ENCODE measurements at regions not wholly inside any gene's neighbourhood (a gene's known extent, or its start where the extent isn't known, plus 50 kb on each side); places are given as distances from the start of the nearest gene placed in this dataset.

GRCh38 chr2:81648370-81648769 is 1343.8 kb upstream of the LRRTM1 start:
- H3K79me2 ChIP-seq (ENCODE audit: insufficient read depth, low read length), result no peaks in the 10 kb centered on the region
- no peaks in the 10 kb centered on the region for H3K4me1 ChIP-seq (ENCODE audit: insufficient read depth, low read length, poor library complexity, severe bottlenecking)
- H3K36me3 ChIP-seq (ENCODE audit: insufficient read depth, low read length), result no peaks in the 10 kb centered on the region
- no peak overlapping the region for H3K9ac ChIP-seq (ENCODE audit: low read depth, low read length, poor library complexity, severe bottlenecking)
- no peak overlapping the region for H2AFZ ChIP-seq (ENCODE audit: low read length)
- TF ChIP-seq EZH2phosphoT487 (IDR thresholded peaks at IDR 0.05; ENCODE audit: borderline replicate concordance), result no peak
- TF ChIP-seq, protein P1, sequence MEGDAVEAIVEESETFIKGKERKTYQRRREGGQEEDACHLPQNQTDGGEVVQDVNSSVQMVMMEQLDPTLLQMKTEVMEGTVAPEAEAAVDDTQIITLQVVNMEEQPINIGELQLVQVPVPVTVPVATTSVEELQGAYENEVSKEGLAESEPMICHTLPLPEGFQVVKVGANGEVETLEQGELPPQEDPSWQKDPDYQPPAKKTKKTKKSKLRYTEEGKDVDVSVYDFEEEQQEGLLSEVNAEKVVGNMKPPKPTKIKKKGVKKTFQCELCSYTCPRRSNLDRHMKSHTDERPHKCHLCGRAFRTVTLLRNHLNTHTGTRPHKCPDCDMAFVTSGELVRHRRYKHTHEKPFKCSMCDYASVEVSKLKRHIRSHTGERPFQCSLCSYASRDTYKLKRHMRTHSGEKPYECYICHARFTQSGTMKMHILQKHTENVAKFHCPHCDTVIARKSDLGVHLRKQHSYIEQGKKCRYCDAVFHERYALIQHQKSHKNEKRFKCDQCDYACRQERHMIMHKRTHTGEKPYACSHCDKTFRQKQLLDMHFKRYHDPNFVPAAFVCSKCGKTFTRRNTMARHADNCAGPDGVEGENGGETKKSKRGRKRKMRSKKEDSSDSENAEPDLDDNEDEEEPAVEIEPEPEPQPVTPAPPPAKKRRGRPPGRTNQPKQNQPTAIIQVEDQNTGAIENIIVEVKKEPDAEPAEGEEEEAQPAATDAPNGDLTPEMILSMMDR (conservative IDR thresholded peaks at IDR 0.05; ENCODE audit: low read length), result no peak
- H3K9me3 ChIP-seq (ENCODE audit: insufficient read depth, low read depth, low read length), result no peaks in the 10 kb centered on the region
- no peak overlapping the region for H3K4me2 ChIP-seq (ENCODE audit: low read depth, low read length, poor library complexity, severe bottlenecking)
- no peaks in the 10 kb centered on the region for H3F3A ChIP-seq (ENCODE audit: low read depth)
- no peaks in the 10 kb centered on the region for H4K20me1 ChIP-seq (ENCODE audit: insufficient read depth, low read length, poor library complexity, severe bottlenecking)
- no peaks in the 10 kb centered on the region for H3K9me2 ChIP-seq (replicated peaks; ENCODE audit: low read depth, low read length)
- no peak overlapping the region for H3K4me3 ChIP-seq (ENCODE audit: low read length, poor library complexity, severe bottlenecking)
- no peaks in the 10 kb centered on the region for H3K27me3 ChIP-seq (ENCODE audit: insufficient read depth, low read length, poor library complexity, severe bottlenecking)

GRCh38 chr2:81647715-81648230 is 1343.2 kb upstream of the LRRTM1 start:
- no peaks in the 10 kb centered on the region for H3K36me3 ChIP-seq (ENCODE audit: insufficient read depth, low read length)

DNA sequence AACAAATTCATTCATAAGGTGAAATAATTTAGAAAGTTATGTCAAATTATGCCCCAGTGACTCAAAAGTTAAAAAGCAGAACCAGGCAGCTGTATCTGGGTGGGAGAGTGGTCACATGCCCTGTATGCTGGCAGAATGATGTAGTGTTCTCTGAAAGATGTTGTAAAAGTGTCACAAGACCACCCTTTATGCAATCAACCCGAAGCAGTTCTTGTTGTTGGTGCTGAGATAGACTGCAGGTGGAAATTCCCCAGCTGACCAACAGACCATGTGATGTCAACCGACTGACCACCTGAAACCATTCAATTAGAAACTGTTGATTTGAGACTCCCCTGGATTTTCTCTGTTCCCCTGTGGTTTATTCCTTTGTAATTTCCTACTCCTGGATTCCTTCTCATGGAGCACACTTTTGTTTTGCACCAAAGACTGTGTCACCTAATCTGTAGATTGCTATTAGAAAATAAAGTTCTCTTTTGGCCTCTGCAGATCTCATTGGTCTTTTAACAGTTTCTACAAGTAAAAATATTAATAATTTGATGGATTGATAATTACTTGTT is 1341.3 kb upstream of the LRRTM1 start:
- no peak for TF ChIP-seq EZH2phosphoT487 (IDR thresholded peaks at IDR 0.05; ENCODE audit: borderline replicate concordance)
- TF ChIP-seq, protein P1 (conservative IDR thresholded peaks at IDR 0.05; ENCODE audit: low read length), result no peak
- no peak overlapping the region for H3K9ac ChIP-seq (ENCODE audit: low read depth, low read length, poor library complexity, severe bottlenecking)
- no peak overlapping the region for H2AFZ ChIP-seq (ENCODE audit: low read length)
- H3K9me3 ChIP-seq (ENCODE audit: insufficient read depth, low read depth, low read length), result no peaks in the 10 kb centered on the region
- H3F3A ChIP-seq (ENCODE audit: low read depth), result no peaks in the 10 kb centered on the region
- H3K79me2 ChIP-seq (ENCODE audit: insufficient read depth, low read length), result no peaks in the 10 kb centered on the region
- no peaks in the 10 kb centered on the region for H4K20me1 ChIP-seq (ENCODE audit: insufficient read depth, low read length, poor library complexity, severe bottlenecking)
- H3K36me3 ChIP-seq (ENCODE audit: insufficient read depth, low read length), result no peaks in the 10 kb centered on the region
- no peaks in the 10 kb centered on the region for H3K27me3 ChIP-seq (ENCODE audit: insufficient read depth, low read length, poor library complexity, severe bottlenecking)
- H3K4me3 ChIP-seq (ENCODE audit: low read length, poor library complexity, severe bottlenecking), result no peak overlapping the region
- H3K4me1 ChIP-seq (ENCODE audit: insufficient read depth, low read length, poor library complexity, severe bottlenecking), result no peaks in the 10 kb centered on the region
- H3K4me2 ChIP-seq (ENCODE audit: low read depth, low read length, poor library complexity, severe bottlenecking), result no peak overlapping the region
- no peaks in the 10 kb centered on the region for H3K9me2 ChIP-seq (replicated peaks; ENCODE audit: low read depth, low read length)

More at GRCh38 chr2:81647715-81648230, 1343.2 kb upstream of the LRRTM1 start:
- Histone ChIP-seq H3K4me1 (ENCODE audit: insufficient read depth, low read length, poor library complexity, severe bottlenecking) (no peaks in the 10 kb centered on the region), H2AFZ (ENCODE audit: low read length) (no peak overlapping the region), H3K4me3 (ENCODE audit: low read length, poor library complexity, severe bottlenecking) (no peak overlapping the region), H3K9ac (ENCODE audit: low read depth, low read length, poor library complexity, severe bottlenecking) (no peak overlapping the region), H3K9me2 (replicated peaks; ENCODE audit: low read depth, low read length) (no peaks in the 10 kb centered on the region), H3K79me2 (ENCODE audit: insufficient read depth, low read length) (no peaks in the 10 kb centered on the region), H4K20me1 (ENCODE audit: insufficient read depth, low read length, poor library complexity, severe bottlenecking) (no peaks in the 10 kb centered on the region), H3K9me3 (ENCODE audit: insufficient read depth, low read depth, low read length) (no peaks in the 10 kb centered on the region), H3K4me2 (ENCODE audit: low read depth, low read length, poor library complexity, severe bottlenecking) (no peak overlapping the region), H3K27me3 (ENCODE audit: insufficient read depth, low read length, poor library complexity, severe bottlenecking) (no peaks in the 10 kb centered on the region), H3F3A (ENCODE audit: low read depth) (no peaks in the 10 kb centered on the region)
- TF ChIP-seq, protein P1 (conservative IDR thresholded peaks at IDR 0.05; ENCODE audit: low read length), result no peak
- TF ChIP-seq EZH2phosphoT487 (IDR thresholded peaks at IDR 0.05; ENCODE audit: borderline replicate concordance), result no peak

Measured in Loucy (cell line).